Activated CD4-positive, CD25-positive, alpha-beta regulatory T cell (primary cell): ENCODE measurements at regions not wholly inside any gene's neighbourhood (a gene's known extent, or its start where the extent isn't known, plus 50 kb on each side); places are given as distances from the start of the nearest gene placed in this dataset.
"Not testable (repeated sequence)": the region's sequence is repeated elsewhere in the genome, so short reads cannot be mapped to it uniquely, and the experiment has no call there.

Source experiments
- DNase-seq, 4 experiments: peaks; one replicate each; lab custom pipeline; 2025; lab: John Stamatoyannopoulos, UW

DNA sequence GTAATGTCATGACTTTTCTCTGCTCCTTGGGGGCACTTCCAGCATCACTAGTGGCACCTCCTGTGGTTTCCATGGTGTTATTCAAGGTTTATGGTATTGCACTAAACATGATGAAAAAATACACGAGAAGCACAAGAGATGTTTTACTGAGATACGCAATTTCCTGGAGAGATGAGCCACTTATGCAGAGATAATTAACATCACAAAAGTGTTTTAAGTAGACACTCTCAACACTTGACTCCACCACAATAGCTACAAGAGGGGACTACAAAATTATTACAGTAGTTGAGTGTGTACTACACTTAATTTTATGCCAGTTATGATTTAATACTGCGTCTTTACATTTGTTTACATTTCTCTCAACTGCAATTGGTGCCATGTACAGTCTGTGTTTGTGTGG, 906.7 kb downstream of the DNAJB9 start:
- no peak for DNase-seq

DNA sequence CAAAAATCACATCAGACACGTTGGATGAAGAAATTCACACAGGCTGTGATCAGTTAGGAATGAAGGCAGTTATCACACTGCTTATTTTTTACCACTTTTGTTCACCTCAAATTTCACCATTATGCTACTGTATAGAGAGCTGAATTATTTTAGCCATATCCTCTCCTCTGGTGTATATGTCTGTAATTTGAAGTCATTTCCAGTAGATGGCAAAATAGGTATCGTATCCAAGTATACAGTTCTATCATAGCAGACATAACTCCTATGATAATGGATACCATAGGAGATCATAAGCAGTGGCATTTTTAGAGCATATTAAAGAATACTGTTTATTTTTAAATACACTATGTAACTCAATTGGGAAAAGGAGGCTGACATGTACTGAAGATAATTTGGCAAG, 909.7 kb downstream of the DNAJB9 start:
- DNase-seq: no peak

DNA sequence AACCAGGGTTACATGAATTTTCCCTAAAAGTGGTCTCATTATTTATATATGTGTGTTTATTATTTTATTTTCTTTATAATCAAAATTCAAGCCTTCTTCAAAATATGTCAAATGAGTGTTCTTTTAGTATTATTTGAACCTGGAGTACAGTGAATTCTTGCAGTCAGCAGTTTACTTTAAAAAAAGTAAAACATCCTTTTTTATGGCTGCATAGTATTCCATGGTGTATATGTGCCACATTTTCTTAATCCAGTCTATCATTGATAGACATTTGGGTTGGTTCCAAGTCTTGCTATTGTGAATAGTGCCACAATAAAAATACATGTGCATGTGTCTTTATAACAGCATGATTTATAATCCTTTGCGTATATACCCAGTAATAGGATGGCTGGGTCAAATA, 920.9 kb downstream of the DNAJB9 start:
- not testable (repeated sequence) for DNase-seq

DNA sequence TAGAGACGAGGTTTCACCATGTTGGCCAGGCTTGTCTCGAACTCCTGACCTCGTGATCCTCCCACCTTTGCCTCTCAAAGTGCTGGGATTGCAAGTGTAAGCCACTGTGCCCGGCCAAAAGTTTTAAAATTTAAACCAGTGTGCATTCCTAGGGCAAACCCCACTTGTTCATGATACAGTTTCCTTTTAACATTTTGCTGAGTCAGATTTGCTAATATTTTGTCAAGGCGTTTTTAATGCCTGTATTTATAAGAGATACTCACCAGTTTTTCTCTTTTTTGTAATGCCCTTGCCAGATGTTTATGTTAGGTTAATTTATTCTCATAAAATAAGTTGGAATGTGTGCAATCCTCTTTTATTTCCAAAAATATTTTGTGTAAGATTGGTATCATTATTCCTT, 927.4 kb downstream of the DNAJB9 start:
- no peak for DNase-seq

DNA sequence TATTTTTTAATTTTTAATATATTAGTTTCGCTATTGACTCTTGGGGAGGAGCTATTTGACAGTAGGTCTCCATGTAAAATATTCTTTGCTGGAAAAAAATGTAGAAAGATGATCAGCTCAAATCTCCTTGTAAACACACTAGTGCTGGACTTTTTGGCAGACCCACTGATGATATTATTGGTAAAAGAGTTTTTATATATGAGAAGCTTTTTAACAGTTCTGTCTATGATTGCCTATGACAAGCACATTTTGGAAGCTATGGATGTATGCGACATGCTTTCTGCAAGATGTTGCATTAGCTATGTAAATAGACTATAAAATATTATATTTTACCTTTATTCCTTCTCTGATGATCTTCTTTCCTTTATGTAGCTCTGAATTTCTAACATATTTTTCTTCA, 928.5 kb downstream of the DNAJB9 start:
- DNase-seq: no peak

DNA sequence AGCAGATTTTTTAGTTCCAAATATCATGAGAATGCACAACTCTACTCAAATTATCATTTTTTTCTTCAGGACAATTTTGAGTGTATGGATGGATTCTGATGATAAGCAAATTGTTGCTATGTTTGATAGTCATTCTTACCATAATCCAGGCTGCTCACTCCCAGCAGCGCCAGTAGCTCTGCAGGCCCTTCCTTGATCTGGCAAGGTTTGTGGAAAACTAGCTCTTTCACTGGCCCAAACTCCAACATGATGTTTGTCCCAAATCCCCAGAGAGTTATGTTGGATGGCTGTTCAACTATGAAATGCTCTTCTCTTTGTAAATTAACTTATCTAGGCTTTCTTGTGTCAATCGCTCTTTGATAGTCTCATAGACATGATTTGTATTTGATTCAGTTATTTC, 933.7 kb downstream of the DNAJB9 start:
- no peak for DNase-seq

DNA sequence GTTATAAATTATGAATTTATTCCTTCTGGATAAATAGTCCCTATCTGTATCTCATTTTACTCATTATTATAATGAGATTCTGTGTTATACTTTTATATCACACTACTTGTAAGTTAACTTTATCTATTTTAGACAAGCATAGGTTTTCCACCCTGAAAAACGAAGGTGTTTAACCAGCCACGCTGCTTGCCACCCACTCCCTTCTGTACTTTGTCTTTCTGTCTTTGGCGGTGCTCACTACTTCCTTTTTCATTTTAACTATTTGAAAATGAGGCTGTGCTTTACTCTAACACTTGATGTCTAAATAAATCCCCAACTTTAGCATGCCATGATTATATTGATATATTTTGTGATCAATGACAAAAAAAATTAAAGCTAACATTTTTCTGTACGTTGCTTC, 952.9 kb downstream of the DNAJB9 start:
- DNase-seq: no peak

DNA sequence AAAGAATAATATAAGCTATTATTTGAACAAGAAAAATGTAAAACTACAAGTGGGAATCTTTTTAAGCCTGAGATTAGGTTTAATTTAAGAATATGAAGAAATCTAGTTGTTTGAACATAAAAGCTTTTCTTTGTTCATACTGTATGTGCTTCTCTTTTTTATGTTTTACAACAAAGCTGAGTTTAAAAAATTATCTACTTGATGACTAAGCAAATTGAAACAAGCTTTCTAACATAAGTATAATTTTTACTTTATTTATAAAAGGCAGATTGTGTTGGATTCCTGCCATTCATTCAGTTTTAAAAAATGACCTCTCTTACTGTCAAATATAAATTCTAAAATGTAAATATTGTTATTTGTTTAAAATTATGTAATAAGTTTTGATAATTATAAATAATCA, 958.2 kb downstream of the DNAJB9 start:
- no peak for DNase-seq

DNA sequence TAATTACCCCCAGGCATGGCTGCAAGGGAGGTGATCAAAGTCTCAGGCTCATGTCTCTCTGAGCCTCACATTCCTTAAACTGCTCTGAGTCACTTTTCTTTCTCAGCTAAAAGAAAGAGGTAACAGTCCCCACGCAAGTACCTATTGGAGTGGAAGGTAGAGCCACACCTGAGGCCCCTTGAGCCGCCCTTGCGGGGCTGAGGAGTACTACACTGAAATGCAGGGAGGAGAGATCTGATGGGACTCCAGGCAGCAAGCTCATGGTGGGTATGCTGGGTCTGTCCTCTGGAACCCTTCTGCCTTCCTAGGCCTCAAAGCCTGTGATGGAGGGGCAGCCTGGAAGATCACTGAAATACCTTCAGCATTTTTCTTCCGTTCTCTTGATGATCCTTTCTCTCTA, 960.0 kb downstream of the DNAJB9 start:
- DNase-seq: no peak

DNA sequence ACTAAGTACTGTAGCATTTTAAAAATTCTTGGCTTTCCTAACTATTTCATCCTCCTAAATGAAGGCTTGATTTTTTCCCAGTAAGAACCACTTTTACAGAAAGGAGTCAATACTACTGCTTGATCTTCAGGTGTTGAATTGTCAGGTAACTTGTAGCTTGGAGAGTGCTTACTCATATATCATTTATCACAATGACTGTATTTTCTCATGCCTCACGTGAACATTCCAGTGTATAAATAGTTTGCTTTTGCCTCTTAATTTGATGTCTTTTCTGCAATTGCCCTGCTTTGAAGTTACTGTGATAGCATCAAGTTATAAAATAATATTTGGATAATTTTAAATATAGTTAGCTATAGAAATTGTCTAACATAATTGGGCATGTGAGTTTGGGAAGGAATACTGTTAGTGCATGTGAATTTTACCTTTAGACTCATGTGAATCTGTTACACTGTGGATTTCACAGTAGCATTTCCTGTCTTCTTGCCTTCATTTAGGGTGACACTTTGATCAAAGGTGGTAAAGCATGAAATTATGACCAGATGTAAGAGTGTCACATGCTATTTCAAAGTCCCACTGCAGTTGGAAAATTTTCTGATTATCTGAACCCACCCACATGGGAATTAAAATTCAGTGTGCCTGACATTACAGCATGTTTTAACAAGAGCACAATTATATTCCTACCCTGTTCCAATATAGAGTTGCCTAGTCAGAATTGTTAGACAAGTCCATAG, 962.8 kb downstream of the DNAJB9 start:
- no peak for DNase-seq

DNA sequence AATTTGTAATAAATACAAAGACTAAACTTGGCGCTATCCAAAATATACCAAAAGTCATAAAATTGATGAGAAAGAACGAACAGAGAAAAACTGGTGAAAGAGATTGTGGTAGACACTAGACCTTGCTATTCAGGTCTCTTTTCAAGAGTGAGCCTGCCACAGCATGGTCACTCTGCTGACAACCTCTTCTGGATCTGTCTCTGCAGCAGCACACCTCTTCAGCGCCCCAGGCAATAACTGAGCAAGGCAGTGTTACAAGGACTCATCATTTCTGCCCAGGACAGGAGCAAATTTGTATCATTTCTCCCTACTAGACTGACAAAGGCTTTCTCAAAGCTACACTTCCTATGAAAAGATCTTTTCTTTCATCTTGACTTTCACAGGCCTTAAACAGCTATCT, 976.0 kb downstream of the DNAJB9 start:
- no peak for DNase-seq

DNA sequence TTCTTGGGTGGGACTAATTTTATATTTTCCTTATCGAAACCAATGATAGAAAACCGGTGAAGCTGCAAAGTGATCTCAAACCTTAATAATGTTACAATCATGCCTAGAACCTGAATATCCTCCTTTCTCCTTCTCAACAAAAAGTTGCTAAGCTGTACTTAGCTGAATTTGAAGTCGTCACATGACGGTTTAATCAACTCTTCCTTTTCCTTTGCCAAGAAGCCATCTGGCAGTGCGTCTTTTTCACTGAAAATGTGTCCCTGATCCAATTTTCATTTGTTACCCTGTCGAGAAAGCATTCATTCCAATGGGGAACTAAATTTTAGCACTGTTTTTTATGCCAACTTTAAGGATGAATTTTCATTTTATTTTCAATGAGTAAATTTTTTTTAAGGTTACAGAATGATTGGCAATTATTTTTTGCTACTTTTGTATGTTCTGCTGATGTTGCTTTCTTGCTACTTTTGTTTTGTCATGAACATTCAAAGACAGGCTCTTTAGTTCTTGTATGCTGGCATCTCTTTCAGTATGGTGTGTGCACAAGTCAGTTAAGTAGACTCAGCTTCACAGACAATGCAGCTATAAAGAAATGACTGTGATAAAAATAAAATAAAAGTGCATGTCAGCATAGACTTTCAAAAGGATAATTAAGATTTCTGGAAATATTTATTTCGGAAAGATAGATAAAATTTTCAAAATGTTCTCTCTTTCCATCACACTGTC, 980.0 kb downstream of the DNAJB9 start:
- no peak for DNase-seq

DNA sequence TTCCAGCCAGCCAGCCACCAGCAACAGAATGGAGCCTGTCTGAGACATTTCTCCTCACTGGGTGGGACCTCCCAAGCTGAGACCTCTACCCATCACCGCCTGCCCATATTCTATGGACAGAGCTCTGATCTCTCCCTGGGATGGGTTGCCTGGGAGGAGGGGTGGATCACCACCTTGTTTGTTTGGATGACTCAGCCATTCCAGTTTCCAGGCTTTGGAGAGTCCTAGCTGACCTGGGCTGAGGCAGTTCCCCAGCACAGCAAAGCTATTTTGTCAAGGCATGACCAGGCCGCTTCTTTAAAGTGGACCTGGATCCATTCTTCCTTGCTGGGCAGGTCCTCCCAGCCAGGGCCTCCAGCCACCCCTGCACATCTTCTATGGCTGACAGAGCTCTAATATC, 982.3 kb downstream of the DNAJB9 start:
- no peak for DNase-seq

DNA sequence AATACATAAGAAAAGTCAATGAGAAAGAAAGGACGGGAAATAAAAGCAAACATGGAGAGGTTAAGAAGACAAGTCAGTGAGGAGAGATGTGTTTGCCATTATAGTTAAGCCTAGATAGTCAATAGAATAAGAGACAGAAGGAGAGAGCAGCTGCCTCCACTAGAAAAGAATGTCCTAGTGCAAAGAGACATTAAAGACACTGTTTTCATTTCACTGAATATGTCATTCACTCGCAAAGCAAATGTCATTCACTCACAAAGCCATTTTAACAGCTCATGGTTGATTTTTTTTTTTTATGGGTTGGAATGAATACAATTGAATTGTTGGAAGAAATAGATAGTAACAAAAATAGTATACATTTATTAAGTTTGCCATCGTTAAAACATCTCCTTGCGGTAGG, 1007.6 kb downstream of the DNAJB9 start:
- DNase-seq: no peak

DNA sequence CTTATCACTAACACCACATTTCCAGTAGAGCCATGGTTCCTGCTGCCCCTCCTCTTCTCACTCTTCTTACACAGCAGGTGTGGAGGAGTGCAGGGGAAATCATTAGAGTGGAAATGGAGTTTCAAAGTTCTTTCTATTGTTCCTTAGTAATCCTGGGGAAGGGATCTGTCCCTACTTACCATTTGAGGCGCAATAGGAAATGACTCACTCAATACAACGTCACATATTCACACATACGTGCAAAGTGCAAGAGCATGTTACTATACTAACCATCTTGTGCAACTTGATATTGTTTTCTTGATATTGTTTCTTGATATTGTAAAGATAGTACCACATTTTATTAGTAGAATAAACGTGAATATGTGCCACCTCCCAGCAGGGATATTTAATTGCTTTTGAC, 1010.2 kb downstream of the DNAJB9 start:
- no peak for DNase-seq

DNA sequence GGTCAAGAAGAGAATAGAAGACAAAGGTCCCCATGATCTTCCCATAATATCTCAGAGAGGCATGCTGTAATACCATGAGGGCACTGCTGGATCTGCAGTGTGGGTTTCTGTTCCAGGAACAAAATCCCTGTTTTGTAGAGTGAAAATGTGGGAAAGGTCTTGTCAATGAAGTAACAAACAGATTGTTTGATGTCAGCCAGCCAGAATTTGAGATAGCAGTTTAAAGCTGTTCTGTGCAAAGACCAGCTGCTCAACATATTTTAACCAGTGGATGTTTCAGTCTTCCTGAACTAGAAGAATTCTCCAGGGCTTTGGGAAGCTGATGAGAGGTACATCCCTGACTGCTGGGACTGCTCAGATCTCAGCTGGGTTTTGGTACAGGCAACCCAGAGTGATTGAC, 1012.5 kb downstream of the DNAJB9 start:
- DNase-seq: no peak

DNA sequence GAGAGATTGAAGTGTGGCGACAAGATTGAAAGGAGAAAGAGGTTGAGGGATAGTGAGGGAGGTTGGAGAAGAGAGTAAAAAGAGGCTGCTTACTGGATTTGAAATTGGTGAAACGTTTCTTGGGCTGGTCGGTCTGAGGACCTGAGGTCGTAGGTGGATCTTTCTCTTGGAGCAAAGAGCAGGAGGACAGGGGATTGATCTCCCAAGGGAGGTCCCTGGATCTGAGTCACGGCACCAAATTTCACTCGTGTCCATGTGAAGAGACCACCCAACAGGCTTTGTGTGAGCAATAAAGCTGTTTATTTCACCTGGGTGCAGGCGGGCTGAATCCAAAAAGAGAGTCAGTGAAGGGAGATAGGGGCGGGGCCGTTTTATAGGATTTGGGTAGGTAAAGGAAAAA, 1027.3 kb downstream of the DNAJB9 start:
- DNase-seq: not testable (repeated sequence)

DNA sequence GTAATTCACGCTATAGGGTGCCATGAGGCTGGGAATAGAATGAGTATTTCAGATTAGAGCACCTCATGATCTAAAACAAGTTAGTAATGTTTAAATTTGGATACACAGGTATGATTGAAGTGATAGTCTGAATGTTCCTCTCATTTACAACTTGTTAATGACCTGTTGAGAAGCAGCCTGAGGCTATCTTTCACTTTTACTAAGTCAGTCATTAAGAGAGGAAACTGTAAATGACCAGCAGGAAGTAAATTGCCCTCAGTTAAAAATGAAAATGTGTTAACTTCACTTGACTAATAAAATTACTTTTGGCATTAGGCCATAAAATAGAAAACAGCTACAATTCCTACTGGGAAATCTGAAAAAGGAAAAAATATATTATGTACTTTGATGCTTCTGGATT, 1042.0 kb downstream of the DNAJB9 start:
- no peak for DNase-seq

DNA sequence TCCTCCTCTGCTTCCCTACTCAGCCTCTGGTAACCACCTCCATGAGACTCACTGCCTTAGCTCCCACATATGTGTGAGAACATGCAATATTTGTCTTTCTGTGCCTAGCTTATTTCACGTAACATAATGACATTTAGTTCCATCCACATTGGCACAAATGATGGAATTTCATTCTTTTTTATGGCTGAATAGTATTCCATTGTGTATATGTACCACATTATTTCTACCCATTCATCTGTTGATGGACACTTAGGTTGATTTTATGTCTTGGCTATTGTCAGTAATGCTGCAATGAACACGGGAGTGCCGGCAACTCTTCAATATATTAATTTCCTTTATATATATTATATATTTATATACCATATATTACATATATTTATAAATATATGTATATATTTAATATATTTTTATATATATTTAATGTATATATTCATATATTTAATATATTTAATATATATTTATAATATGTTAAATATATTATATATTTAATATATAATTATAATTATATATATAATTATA, 1046.9 kb downstream of the DNAJB9 start:
- DNase-seq: no peak

DNA sequence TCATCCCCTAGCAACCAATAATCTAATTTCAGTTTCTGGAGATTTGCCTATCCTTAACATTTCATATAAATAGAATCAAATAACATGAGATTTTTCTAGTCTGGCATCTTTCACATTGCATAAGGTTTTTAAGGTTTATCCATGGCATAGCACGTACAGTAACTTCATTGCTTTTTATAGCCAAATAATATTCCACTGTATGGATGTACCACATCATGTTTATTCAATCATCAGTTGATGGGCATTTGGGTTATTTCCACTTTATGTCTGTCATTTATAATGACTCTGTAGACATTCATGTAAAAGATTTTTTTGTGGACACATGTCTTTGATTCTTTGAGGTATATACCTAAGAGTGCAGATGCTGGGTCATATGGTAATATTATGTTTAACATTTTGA, 1052.6 kb downstream of the DNAJB9 start:
- DNase-seq: no peak

DNA sequence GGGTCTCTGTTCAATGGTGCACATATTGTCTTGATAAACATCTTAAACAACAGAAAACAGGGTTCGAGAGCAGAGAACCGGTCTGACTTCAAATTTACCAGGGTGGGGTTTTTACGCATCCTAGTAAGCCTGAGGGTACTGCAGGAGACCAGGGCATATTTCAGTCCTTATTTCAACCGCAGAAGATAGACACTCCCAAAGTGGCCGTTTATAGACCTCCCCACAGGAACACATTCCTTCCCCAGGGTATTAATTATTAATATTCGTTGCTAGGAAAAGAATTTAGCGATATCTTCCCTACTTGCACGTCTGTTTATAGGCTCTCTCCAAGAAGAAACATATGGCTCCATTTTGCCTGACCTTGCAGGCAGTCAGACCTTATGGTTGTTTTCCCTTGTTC, 1063.2 kb downstream of the DNAJB9 start:
- DNase-seq: not testable (repeated sequence)

DNA sequence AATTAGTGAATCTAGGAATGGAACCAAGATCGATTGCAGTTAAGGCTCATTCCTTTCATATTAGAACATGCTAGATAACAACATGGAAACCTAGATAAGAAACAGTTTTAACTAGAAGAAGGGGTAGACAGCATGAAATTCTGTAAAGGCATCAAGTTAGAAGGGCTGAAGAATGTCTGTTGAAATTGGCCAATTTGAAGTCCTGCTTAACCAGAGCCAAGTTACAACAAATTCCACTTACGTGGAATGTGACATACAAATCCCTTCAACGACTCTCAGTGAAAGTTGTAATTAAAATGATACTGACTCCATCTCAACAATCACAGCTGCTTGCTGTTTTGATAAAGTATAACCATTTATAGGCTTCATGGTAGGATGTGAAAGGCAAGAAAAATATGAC, 1065.7 kb downstream of the DNAJB9 start:
- DNase-seq: no peak

DNA sequence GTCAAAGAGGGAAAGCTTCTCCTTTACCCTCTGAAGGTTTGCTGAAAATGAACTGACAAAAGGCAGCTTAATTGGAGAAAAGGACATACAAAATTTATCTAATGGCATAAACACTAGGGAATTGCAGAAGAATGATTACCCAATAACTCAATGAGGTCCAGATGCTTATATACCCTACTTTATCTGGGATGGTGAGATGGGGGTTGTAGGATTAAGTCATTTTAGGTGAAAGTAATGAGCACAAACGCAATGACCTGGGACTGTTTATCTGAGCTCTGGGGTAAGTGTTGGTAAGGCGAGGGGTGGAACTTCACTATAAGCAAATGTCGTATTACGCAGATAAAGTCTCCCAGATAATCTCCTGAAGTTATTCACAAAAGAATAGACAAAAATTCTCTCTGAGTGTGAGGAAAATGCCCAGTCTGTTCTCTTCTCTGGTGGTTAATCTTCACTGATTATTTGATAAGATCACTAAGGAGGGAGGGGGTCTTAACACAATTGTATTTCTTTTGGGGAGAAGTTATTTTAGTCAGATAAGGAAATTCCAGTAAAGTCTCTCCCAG, 1067.8 kb downstream of the DNAJB9 start:
- DNase-seq: no peak
